Heart left ventricle (tissue), 13 donors: ENCODE measurements at regions not wholly inside any gene's neighbourhood (a gene's known extent, or its start where the extent isn't known, plus 50 kb on each side); places are given as distances from the start of the nearest gene placed in this dataset.

Source experiments
- POLR2A ChIP-seq, 2 donors: fragments of 450-650 bp; IDR thresholded peaks; one replicate each; pipeline ENCODE4 v1.6.1; 2017; ENCODE audit warnings: antibody characterized with exemption in 2 of 2, mild to moderate bottlenecking in 2 of 2, moderate library complexity in 2 of 2
- TF ChIP-seq, protein P1 (sequence below), 12 donors: fragments of 200-600 bp; sonication (generic) in 4 of 12; IDR thresholded peaks; one replicate each; pipeline versions ENCODE4 v1.5.0 to v1.8.0; 2018 to 2022; ENCODE audit warnings: antibody characterized with exemption in 12 of 12, mild to moderate bottlenecking in 5 of 12
- donor health status: ischemic (EF 13 %, LVEDD 7.1; RV severe dilation, severe dysfunction).
- donor health status: DM: no; HTN: yes; CAD: no.
- donor health status: DM: no; HTN: no; CAD: no.
- donor health status: ischemic (EF 25% LVEDD 6.9; RV normal size, moderate dysfunction).
- donor health status: ischemic (EF 25% LVEDD 5.7; RV mildly dilated, moderate dysfunction).
- donor health status: ischemic (EF 35%, LVEDD 5.7; RV mildly dilated, moderate dysfunction).
- donor health status: nonischemic (EF 11% LVEDD 7.7; RV severe dilation, severe dysfunction).
- donor health status: DM: yes; HTN: yes; CAD: no.
- donor health status: PGD.
- donor health status: ischemic (EF 29% LVEDD 5.4; RV normal size, mild dysfunction).
- donor health status: nonischemic (EF 23%, LVEDD 6.1; RV moderate dilation, normal function).

DNA sequence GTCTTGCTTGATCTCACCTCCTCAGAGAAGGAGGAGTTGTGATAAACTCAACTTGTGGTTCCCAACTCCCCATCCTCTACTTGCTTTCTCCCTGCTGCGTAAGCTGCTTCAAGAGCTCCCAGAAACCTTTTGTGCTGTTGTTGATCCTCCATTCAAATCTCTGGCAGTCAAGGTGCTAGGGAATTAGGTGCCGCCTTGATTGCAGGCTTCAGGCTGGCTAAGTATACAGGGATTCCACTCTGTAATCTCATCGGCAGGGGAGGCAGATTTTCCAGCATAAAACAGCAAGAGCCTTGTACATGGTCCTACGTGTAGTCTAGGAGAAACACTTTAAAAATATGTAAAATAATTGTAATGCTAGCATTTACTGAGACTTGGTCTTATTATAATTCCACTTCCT, 116.2 kb upstream of the DDX18 start:
- TF ChIP-seq, protein P1, sequence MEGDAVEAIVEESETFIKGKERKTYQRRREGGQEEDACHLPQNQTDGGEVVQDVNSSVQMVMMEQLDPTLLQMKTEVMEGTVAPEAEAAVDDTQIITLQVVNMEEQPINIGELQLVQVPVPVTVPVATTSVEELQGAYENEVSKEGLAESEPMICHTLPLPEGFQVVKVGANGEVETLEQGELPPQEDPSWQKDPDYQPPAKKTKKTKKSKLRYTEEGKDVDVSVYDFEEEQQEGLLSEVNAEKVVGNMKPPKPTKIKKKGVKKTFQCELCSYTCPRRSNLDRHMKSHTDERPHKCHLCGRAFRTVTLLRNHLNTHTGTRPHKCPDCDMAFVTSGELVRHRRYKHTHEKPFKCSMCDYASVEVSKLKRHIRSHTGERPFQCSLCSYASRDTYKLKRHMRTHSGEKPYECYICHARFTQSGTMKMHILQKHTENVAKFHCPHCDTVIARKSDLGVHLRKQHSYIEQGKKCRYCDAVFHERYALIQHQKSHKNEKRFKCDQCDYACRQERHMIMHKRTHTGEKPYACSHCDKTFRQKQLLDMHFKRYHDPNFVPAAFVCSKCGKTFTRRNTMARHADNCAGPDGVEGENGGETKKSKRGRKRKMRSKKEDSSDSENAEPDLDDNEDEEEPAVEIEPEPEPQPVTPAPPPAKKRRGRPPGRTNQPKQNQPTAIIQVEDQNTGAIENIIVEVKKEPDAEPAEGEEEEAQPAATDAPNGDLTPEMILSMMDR (IDR thresholded peaks at IDR 0.05) = no peak
- TF ChIP-seq POLR2A (IDR thresholded peaks at IDR 0.05) = no peak
